Prostate gland (tissue), 2 donors: ENCODE measurements at regions not wholly inside any gene's neighbourhood (a gene's known extent, or its start where the extent isn't known, plus 50 kb on each side); places are given as distances from the start of the nearest gene placed in this dataset.

Source experiments
- CTCF ChIP-seq, 4 experiments: fragments of 200-600 bp in 2 of 4; fragments of 450-650 bp in 2 of 4; sonication (generic) in 2 of 4; IDR thresholded peaks; 1 replicate in 3 of 4; 2 replicates in 1 of 4; pipeline ENCODE4 v1.5.1; 2016 to 2019; ENCODE audit warnings: antibody characterized with exemption in 4 of 4, mild to moderate bottlenecking in 2 of 4, moderate library complexity in 2 of 4
- POLR2A ChIP-seq: fragments of 450-650 bp; IDR thresholded peaks from one replicate; pipeline ENCODE4 v1.6.1; 2016; ENCODE audit warnings: antibody characterized with exemption, mild to moderate bottlenecking
- POLR2AphosphoS5 ChIP-seq: sonication (generic); formaldehyde crosslinking; IDR thresholded peaks from one replicate; pipeline ENCODE4 v1.6.1; 2017; ENCODE audit warnings: antibody characterized with exemption

- TF ChIP-seq CTCF (IDR thresholded peaks at IDR 0.05) (peak in 3 of 4 experiments; percentile 32 to 57 (median 57)), POLR2A (no peak), POLR2AphosphoS5 (no peak)
Measured at GRCh38 chr10:80945264-80945880, 407.7 kb downstream of the SH2D4B start.
